B cell (primary cell): ENCODE measurements at regions not wholly inside any gene's neighbourhood (a gene's known extent, or its start where the extent isn't known, plus 50 kb on each side); places are given as distances from the start of the nearest gene placed in this dataset.

Source experiments
- ATAC-seq: fragments of 200-7000 bp; cut with Tn5 transposase; one replicate; pipeline ENCODE4 v1.10.0; 2021; ENCODE audit warnings: low read depth, mild to moderate bottlenecking, moderate number of reproducible peaks, moderate library complexity
- CTCF ChIA-PET: fragments of 350-600 bp; sonication (Branson Sonifier 250); formaldehyde crosslinking; loops from one replicate; lab custom pipeline; 2021; ENCODE audit warnings: antibody characterized with exemption, inconsistent platforms; lab: Charles Lee
- POLR2A ChIA-PET: fragments of 350-600 bp; sonication (Branson Sonifier 250); formaldehyde crosslinking; loops from one replicate; lab custom pipeline; 2021; ENCODE audit warnings: antibody characterized with exemption; lab: Charles Lee
- DNase-seq: peaks from one replicate; pipeline ENCODE4 v3.0.0; 2013
- H2AFZ ChIP-seq: 2 replicates; pipeline ENCODE4 v1.6.1; 2012; ENCODE audit warnings: mild to moderate bottlenecking, low read depth, low read length; ENCODE audit not compliant: insufficient read depth, poor library complexity, severe bottlenecking
- H3K27ac ChIP-seq, 2 donors: 1 replicate in 1 of 2; 2 replicates in 1 of 2; pipeline ENCODE4 v1.5.1; 2012 to 2013; ENCODE audit warnings: low read length in 2 of 2, mild to moderate bottlenecking in 2 of 2, moderate library complexity in 1 of 2
- H3K27me3 ChIP-seq, 4 experiments: fragments of 200-600 bp in 1 of 4; sonication (generic) in 1 of 4; replicated peaks in 1 of 4; 1 replicate in 2 of 4; 2 replicates in 2 of 4; pipeline versions ENCODE4 v1.6.1 to v1.7.0; 2013 to 2016; ENCODE audit warnings: low read length in 3 of 4, mild to moderate bottlenecking in 2 of 4, mixed read lengths in 1 of 4, moderate library complexity in 1 of 4; ENCODE audit not compliant: insufficient read depth in 4 of 4, control insufficient read depth in 3 of 4; ENCODE audit errors: control extremely low read depth in 1 of 4
- H3K36me3 ChIP-seq, 2 experiments: replicated peaks in 1 of 2; 1 replicate in 1 of 2; 2 replicates in 1 of 2; pipeline versions ENCODE4 v1.6.1 to v1.7.1; 2013; ENCODE audit warnings: low read length in 1 of 2; ENCODE audit not compliant: insufficient read depth in 2 of 2, control insufficient read depth in 1 of 2; ENCODE audit errors: control extremely low read depth in 1 of 2, extremely low read depth in 1 of 2
- H3K4me1 ChIP-seq, 2 donors: fragments of 200-600 bp in 1 of 2; sonication (generic) in 1 of 2; 1 replicate in 1 of 2; 2 replicates in 1 of 2; pipeline versions ENCODE4 v1.5.1 to v1.6.1; 2013 to 2017; ENCODE audit warnings: low read length in 2 of 2; ENCODE audit not compliant: control insufficient read depth in 2 of 2, insufficient read depth in 2 of 2
- H3K4me2 ChIP-seq: replicated peaks from 2 replicates; pipeline ENCODE3; 2012; ENCODE audit warnings: mild to moderate bottlenecking, low read depth, low read length; ENCODE audit not compliant: poor library complexity, severe bottlenecking
- H3K4me3 ChIP-seq, 5 experiments: fragments of 200-600 bp in 1 of 5; sonication (generic) in 1 of 5; 1 replicate in 3 of 5; 2 replicates in 2 of 5; pipeline versions ENCODE4 v1.5.1 to v1.7.0; 2011 to 2016; ENCODE audit warnings: low read length in 4 of 5, mild to moderate bottlenecking in 4 of 5, low read depth in 2 of 5, control low read depth in 1 of 5, moderate library complexity in 1 of 5; ENCODE audit not compliant: insufficient read depth in 1 of 5; ENCODE audit errors: control extremely low read depth in 1 of 5, extremely low read depth in 1 of 5
- H3K79me2 ChIP-seq: fragments of 200-600 bp; sonication (generic); one replicate; pipeline ENCODE4 v1.6.0; 2016; ENCODE audit warnings: low read length; ENCODE audit not compliant: control insufficient read depth, insufficient read depth
- H3K9ac ChIP-seq: fragments of 200-600 bp; sonication (generic); 2 replicates; pipeline ENCODE4 v1.6.1; 2017; ENCODE audit warnings: mild to moderate bottlenecking, low read length, moderate library complexity
- H3K9me3 ChIP-seq, 3 donors: one replicate each; pipeline versions ENCODE4 v1.6.1 to v1.7.1; 2013; ENCODE audit warnings: low read length in 2 of 3; ENCODE audit not compliant: control insufficient read depth in 2 of 3, insufficient read depth in 1 of 3; ENCODE audit errors: control extremely low read depth in 1 of 3
- H4K20me1 ChIP-seq: 2 replicates; pipeline ENCODE4 v1.6.0; 2012; ENCODE audit warnings: mild to moderate bottlenecking, low read length; ENCODE audit not compliant: insufficient read depth, control insufficient read depth, poor library complexity, severe bottlenecking
- H3K27ac Mint-ChIP-seq: one replicate; pipeline ENCODE4 v1.8.0; 2021; ENCODE audit warnings: mixed read lengths
- H3K27me3 Mint-ChIP-seq: one replicate; pipeline ENCODE4 v1.8.0; 2021; ENCODE audit warnings: mixed read lengths
- H3K4me1 Mint-ChIP-seq: one replicate; pipeline ENCODE4 v1.8.0; 2021; ENCODE audit warnings: mixed read lengths
- H3K4me3 Mint-ChIP-seq: one replicate; pipeline ENCODE4 v1.8.0; 2021; ENCODE audit warnings: mixed read lengths
- H3K9me3 Mint-ChIP-seq: one replicate; pipeline ENCODE4 v1.8.0; 2022; ENCODE audit warnings: mixed read lengths; ENCODE audit not compliant: insufficient read depth
- EZH2 ChIP-seq: IDR thresholded peaks from 2 replicates; pipeline ENCODE4 v1.6.1; 2012; ENCODE audit warnings: borderline replicate concordance, low read depth, mild to moderate bottlenecking, moderate library complexity, low read length; ENCODE audit not compliant: insufficient read depth, poor library complexity, severe bottlenecking
- WGBS: methylation state at CpG from one replicate; pipeline ENCODE4 v1.1.5; 2013; ENCODE audit warnings: missing lambda C conversion rate; ENCODE audit not compliant: insufficient coverage; 5-methylcytosine and 5-hydroxymethylcytosine counted together
- intact Hi-C: fragments of 100-400 bp; cut with micrococcal nuclease; formaldehyde crosslinking; loops from one replicate; pipeline ENCODE4 v1.10.0; 2022
- TF ChIP-seq, protein P1 (sequence below): fragments of 200-600 bp; IDR thresholded peaks from one replicate; pipeline ENCODE4 v1.8.0; 2022; ENCODE audit warnings: antibody characterized with exemption, mild to moderate bottlenecking

DNA sequence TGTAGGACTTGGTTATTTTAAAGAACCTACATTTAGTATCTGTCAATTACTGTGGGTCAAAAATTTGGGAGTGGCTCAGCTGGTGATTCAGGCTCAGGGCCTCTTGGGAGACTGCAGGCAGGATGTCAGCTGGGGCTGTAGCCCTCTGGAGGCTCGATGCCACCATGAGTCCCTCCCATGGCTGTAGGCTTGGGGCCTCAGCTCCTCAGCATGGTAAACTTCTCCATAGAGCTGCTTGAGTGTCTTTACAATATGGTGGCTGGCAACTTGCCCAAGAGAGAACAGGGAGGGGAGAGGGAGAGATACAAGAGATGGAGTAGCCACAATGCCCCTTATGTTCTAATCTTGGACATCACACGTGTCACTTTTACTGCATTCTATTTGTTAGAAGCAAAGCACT, 470.4 kb downstream of the CDH26 start:
- H3K27me3 Mint-ChIP-seq: no peaks in the 10 kb centered on the region
- CTCF ChIA-PET: no interaction called here
- WGBS: 43% methylated on average over 1 of the region's 2 CpGs

DNA sequence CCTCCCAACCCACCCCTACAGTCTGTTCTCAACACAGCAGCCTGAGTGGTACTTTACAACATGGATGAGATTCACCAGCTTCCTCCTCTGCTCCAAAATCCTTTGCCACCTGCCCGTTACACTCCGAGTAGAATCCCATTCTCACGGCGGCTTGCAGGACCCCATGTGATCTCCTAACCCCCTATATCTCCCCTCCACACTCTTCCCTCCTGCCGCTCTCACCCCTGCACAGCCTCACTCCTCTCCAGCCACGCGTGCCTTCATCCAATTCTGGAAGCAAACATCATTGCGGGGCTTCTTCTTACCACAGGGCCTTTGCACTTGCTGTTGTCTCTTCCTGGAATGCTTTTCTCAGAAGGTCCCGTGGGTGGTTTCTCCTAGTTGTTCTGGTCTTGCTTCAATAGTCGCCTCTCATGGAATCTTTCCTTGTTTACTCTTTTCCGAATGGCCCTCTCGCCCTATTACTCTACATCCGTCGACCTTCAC, 472.3 kb downstream of the CDH26 start:
- H3K4me3 Mint-ChIP-seq: no peak overlapping the region
- Histone ChIP-seq H3K27me3 (no peaks in the 10 kb centered on the region), H3K9me3 (peaks cover 0 to 2% (median 0%) of the 10 kb centered on the region in 3 donors), H3K27ac (no peak overlapping the region), H3K36me3 (no peaks in the 10 kb centered on the region), H3K4me1 (no peaks in the 10 kb centered on the region), H3K9ac (no peak overlapping the region), H4K20me1 (no peaks in the 10 kb centered on the region), H3K79me2 (no peaks in the 10 kb centered on the region), H3K4me2 (no peak overlapping the region), H3K4me3 (no peak overlapping the region), H2AFZ (no peak overlapping the region)
- no peak overlapping the region for H3K27ac Mint-ChIP-seq
- 96% methylated on average over 14 of the region's 14 CpGs for WGBS
- ChIA-PET CTCF (no interaction called here), POLR2A (no interaction called here)
- DNase-seq (no peak), ATAC-seq (no peak)
- no peak for TF ChIP-seq EZH2
- TF ChIP-seq, protein P1, sequence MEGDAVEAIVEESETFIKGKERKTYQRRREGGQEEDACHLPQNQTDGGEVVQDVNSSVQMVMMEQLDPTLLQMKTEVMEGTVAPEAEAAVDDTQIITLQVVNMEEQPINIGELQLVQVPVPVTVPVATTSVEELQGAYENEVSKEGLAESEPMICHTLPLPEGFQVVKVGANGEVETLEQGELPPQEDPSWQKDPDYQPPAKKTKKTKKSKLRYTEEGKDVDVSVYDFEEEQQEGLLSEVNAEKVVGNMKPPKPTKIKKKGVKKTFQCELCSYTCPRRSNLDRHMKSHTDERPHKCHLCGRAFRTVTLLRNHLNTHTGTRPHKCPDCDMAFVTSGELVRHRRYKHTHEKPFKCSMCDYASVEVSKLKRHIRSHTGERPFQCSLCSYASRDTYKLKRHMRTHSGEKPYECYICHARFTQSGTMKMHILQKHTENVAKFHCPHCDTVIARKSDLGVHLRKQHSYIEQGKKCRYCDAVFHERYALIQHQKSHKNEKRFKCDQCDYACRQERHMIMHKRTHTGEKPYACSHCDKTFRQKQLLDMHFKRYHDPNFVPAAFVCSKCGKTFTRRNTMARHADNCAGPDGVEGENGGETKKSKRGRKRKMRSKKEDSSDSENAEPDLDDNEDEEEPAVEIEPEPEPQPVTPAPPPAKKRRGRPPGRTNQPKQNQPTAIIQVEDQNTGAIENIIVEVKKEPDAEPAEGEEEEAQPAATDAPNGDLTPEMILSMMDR: no peak
- H3K4me1 Mint-ChIP-seq: no peaks in the 10 kb centered on the region
- H3K9me3 Mint-ChIP-seq: peaks cover 3% of the 10 kb centered on the region
- intact Hi-C loops: no loop called here
- no peaks in the 10 kb centered on the region for H3K27me3 Mint-ChIP-seq

More for the DNA sequence above, 470.4 kb downstream of the CDH26 start:
- H3K4me3 ChIP-seq: no peak overlapping the region
- no peaks in the 10 kb centered on the region for H3K9me3 Mint-ChIP-seq
- no peak overlapping the region for H3K4me3 Mint-ChIP-seq
- H2AFZ ChIP-seq: no peak overlapping the region
- no peak overlapping the region for H3K27ac ChIP-seq
- POLR2A ChIA-PET: no interaction called here
- no peak for DNase-seq
- peaks cover 0 to 2% (median 0%) of the 10 kb centered on the region in 3 donors for H3K9me3 ChIP-seq
- no peaks in the 10 kb centered on the region for H3K4me1 ChIP-seq
- H3K4me2 ChIP-seq: no peak overlapping the region
- no peak overlapping the region for H3K9ac ChIP-seq
- H3K79me2 ChIP-seq: no peaks in the 10 kb centered on the region
- ATAC-seq: no peak
- H3K27me3 ChIP-seq: no peaks in the 10 kb centered on the region
- intact Hi-C loops: no loop called here
- H3K4me1 Mint-ChIP-seq: no peaks in the 10 kb centered on the region
- TF ChIP-seq, protein P1: no peak
- no peak for TF ChIP-seq EZH2
- H3K27ac Mint-ChIP-seq: no peak overlapping the region
- H4K20me1 ChIP-seq: no peaks in the 10 kb centered on the region
- H3K36me3 ChIP-seq: no peaks in the 10 kb centered on the region
